ENCODE measurements at regions not wholly inside any gene's neighbourhood (a gene's known extent, or its start where the extent isn't known, plus 50 kb on each side); places are given as distances from the start of the nearest gene placed in this dataset.

GRCh38 chr11:23283666-23284065 lies 423.4 kb upstream of the CCDC179 start:
- Histone ChIP-seq H3K27ac (ENCODE audit: low read length) (no peak overlapping the region), H3K4me1 (ENCODE audit: control insufficient read depth, insufficient read depth, low read length) (no peaks in the 10 kb centered on the region), H3K36me3 (ENCODE audit: control insufficient read depth, insufficient read depth, low read length) (no peaks in the 10 kb centered on the region), H3K9me3 (ENCODE audit: control insufficient read depth, insufficient read depth, low read length) (no peaks in the 10 kb centered on the region), H3K4me3 (ENCODE audit: low read length) (no peak overlapping the region), H3K27me3 (ENCODE audit: control insufficient read depth, insufficient read depth, low read length) (no peaks in the 10 kb centered on the region)
- DNase-seq (ENCODE audit: low read depth, low spot score), result no peak
- no CpG with 5 or more reads among the region's 1 CpG for WGBS (ENCODE audit: insufficient coverage, insufficient read length)

GRCh38 chr11:23284631-23285030 lies 424.4 kb upstream of the CCDC179 start:
- no peak overlapping the region for H3K4me3 ChIP-seq (ENCODE audit: low read length)

DNA sequence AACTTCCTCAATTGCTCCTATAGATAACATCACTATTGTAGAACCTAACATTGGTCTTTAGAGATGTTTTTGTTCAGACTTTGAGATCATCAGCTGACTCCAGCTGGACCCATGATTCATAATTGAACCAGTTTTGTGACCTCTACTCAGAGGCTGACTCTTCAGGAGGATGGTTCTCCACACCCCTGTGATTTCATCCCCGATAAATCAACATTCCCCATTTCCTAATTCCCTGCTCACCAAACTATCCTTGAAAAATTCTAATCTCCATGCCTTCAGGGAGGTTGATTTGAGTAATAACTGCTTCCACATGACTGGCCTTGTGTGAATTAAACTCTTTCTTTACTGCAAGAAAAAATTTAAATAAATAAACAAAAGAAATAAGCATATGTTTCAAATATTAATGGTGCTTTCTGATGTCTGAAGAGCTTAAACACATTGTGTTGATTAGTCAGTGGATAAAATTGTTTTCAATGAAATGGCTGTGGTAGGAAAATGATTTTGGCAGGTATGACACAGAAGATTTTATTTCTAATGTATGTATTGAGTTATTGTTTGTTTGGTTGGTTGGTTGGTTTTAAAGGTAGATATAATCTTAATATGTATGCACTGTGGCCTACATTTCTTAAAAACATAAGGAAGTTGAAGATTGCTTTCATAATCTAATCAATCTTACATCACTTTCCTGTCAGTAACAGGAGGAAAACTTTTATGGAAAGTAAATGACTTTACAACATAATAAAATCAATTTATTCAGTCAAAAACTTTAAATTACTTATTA lies 427.9 kb upstream of the CCDC179 start:
- Histone ChIP-seq H3K4me1 (ENCODE audit: control insufficient read depth, insufficient read depth, low read length) (no peaks in the 10 kb centered on the region), H3K9me3 (ENCODE audit: control insufficient read depth, insufficient read depth, low read length) (no peaks in the 10 kb centered on the region), H3K4me3 (ENCODE audit: low read length) (no peak overlapping the region), H3K27ac (ENCODE audit: low read length) (no peak overlapping the region), H3K27me3 (ENCODE audit: control insufficient read depth, insufficient read depth, low read length) (no peaks in the 10 kb centered on the region), H3K36me3 (ENCODE audit: control insufficient read depth, insufficient read depth, low read length) (no peaks in the 10 kb centered on the region)
- DNase-seq (ENCODE audit: low read depth, low spot score), result no peak
- WGBS (ENCODE audit: insufficient coverage, insufficient read length), result no CpG with 5 or more reads among the region's 1 CpG

More at GRCh38 chr11:23284631-23285030, 424.4 kb upstream of the CCDC179 start:
- H3K9me3 ChIP-seq (ENCODE audit: control insufficient read depth, insufficient read depth, low read length), result no peaks in the 10 kb centered on the region
- H3K4me1 ChIP-seq (ENCODE audit: control insufficient read depth, insufficient read depth, low read length), result no peaks in the 10 kb centered on the region
- no peaks in the 10 kb centered on the region for H3K36me3 ChIP-seq (ENCODE audit: control insufficient read depth, insufficient read depth, low read length)
- no peaks in the 10 kb centered on the region for H3K27me3 ChIP-seq (ENCODE audit: control insufficient read depth, insufficient read depth, low read length)
- H3K27ac ChIP-seq (ENCODE audit: low read length), result no peak overlapping the region
- no peak for DNase-seq (ENCODE audit: low read depth, low spot score)

DNA sequence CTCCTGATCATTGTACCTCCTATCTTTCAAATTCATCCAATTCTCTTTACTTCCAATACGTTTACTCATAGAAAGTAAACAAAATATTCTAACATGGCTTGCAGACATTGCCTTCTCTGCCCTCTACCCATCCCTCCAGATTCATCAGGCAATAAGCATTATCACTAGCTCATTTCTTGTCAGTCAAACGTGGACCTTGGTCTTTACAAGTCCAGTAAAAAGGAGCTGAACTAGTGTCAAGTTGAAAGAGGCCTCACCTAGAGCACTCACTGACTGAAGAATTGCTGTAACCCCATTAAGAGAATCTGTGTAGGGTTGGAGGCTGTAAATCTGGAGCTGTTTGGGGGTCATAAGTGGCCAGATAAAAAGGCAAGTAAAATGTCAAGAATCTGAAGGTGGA lies 435.0 kb upstream of the CCDC179 start:
- Histone ChIP-seq H3K9me3 (ENCODE audit: control insufficient read depth, insufficient read depth, low read length) (no peaks in the 10 kb centered on the region), H3K27me3 (ENCODE audit: control insufficient read depth, insufficient read depth, low read length) (no peaks in the 10 kb centered on the region), H3K4me1 (ENCODE audit: control insufficient read depth, insufficient read depth, low read length) (no peaks in the 10 kb centered on the region), H3K4me3 (ENCODE audit: low read length) (no peak overlapping the region), H3K36me3 (ENCODE audit: control insufficient read depth, insufficient read depth, low read length) (no peaks in the 10 kb centered on the region), H3K27ac (ENCODE audit: low read length) (no peak overlapping the region)
- no peak for DNase-seq (ENCODE audit: low read depth, low spot score)
- 59% methylated on average over 1 of the region's 2 CpGs for WGBS (ENCODE audit: insufficient coverage, insufficient read length)

DNA sequence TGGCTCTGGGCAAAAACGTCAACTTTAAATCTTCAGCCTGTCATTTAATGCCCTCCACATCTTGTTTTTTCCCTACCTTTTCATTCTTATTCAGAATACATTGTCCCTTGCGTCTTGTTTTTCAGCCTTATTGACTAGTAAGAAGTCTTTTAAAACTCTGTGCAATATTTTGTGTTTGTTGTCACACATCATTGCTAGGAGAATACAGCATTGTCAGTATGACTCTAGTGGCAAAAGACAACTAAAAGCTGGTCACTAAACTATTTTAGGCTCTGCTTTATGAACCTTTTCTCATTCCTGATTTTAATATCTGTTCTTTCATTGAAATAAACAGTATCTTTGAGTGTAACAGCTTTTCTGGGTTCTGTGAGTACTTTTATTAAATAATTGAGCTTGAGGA lies 447.8 kb upstream of the CCDC179 start:
- H3K4me3 ChIP-seq (ENCODE audit: low read length), result no peak overlapping the region
- WGBS (ENCODE audit: insufficient coverage, insufficient read length), result no CpG with 5 or more reads among the region's 2 CpGs
- H3K9me3 ChIP-seq (ENCODE audit: control insufficient read depth, insufficient read depth, low read length), result no peaks in the 10 kb centered on the region

GRCh38 chr11:23310276-23310675 lies 450.0 kb upstream of the CCDC179 start:
- H3K9me3 ChIP-seq (ENCODE audit: control insufficient read depth, insufficient read depth, low read length), result no peaks in the 10 kb centered on the region
- H3K36me3 ChIP-seq (ENCODE audit: control insufficient read depth, insufficient read depth, low read length), result no peaks in the 10 kb centered on the region
- no peak overlapping the region for H3K27ac ChIP-seq (ENCODE audit: low read length)
- H3K27me3 ChIP-seq (ENCODE audit: control insufficient read depth, insufficient read depth, low read length), result no peaks in the 10 kb centered on the region
- no peaks in the 10 kb centered on the region for H3K4me1 ChIP-seq (ENCODE audit: control insufficient read depth, insufficient read depth, low read length)
- H3K4me3 ChIP-seq (ENCODE audit: low read length), result no peak overlapping the region
- WGBS (ENCODE audit: insufficient coverage, insufficient read length), result 100% methylated on average over 1 of the region's 1 CpG
- no peak for DNase-seq (ENCODE audit: low read depth, low spot score)

More for the DNA sequence above, 447.8 kb upstream of the CCDC179 start:
- Histone ChIP-seq H3K27me3 (ENCODE audit: control insufficient read depth, insufficient read depth, low read length) (no peaks in the 10 kb centered on the region), H3K4me1 (ENCODE audit: control insufficient read depth, insufficient read depth, low read length) (no peaks in the 10 kb centered on the region), H3K36me3 (ENCODE audit: control insufficient read depth, insufficient read depth, low read length) (no peaks in the 10 kb centered on the region), H3K27ac (ENCODE audit: low read length) (no peak overlapping the region)
- DNase-seq (ENCODE audit: low read depth, low spot score), result no peak

GRCh38 chr11:23311986-23312940 lies 452.0 kb upstream of the CCDC179 start:
- H3K4me1 ChIP-seq (ENCODE audit: control insufficient read depth, insufficient read depth, low read length), result no peaks in the 10 kb centered on the region
- no peak overlapping the region for H3K27ac ChIP-seq (ENCODE audit: low read length)
- H3K27me3 ChIP-seq (ENCODE audit: control insufficient read depth, insufficient read depth, low read length), result no peaks in the 10 kb centered on the region
- no CpG with 5 or more reads among the region's 5 CpGs for WGBS (ENCODE audit: insufficient coverage, insufficient read length)
- no peaks in the 10 kb centered on the region for H3K36me3 ChIP-seq (ENCODE audit: control insufficient read depth, insufficient read depth, low read length)
- H3K9me3 ChIP-seq (ENCODE audit: control insufficient read depth, insufficient read depth, low read length), result no peaks in the 10 kb centered on the region
- peak; percentile 1 for DNase-seq (ENCODE audit: low read depth, low spot score)
- no peak overlapping the region for H3K4me3 ChIP-seq (ENCODE audit: low read length)

GRCh38 chr11:23313001-23313400 lies 452.7 kb upstream of the CCDC179 start:
- Histone ChIP-seq H3K4me1 (ENCODE audit: control insufficient read depth, insufficient read depth, low read length) (no peaks in the 10 kb centered on the region), H3K27me3 (ENCODE audit: control insufficient read depth, insufficient read depth, low read length) (no peaks in the 10 kb centered on the region), H3K27ac (ENCODE audit: low read length) (no peak overlapping the region), H3K4me3 (ENCODE audit: low read length) (no peak overlapping the region), H3K36me3 (ENCODE audit: control insufficient read depth, insufficient read depth, low read length) (no peaks in the 10 kb centered on the region), H3K9me3 (ENCODE audit: control insufficient read depth, insufficient read depth, low read length) (no peaks in the 10 kb centered on the region)
- no CpG with 5 or more reads among the region's 1 CpG for WGBS (ENCODE audit: insufficient coverage, insufficient read length)
- DNase-seq (ENCODE audit: low read depth, low spot score), result no peak

GRCh38 chr11:23314162-23314561 lies 453.9 kb upstream of the CCDC179 start:
- no peaks in the 10 kb centered on the region for H3K27me3 ChIP-seq (ENCODE audit: control insufficient read depth, insufficient read depth, low read length)
- no peaks in the 10 kb centered on the region; the same call in 1 of the 2 replicates for H3K9me3 ChIP-seq (ENCODE audit: control insufficient read depth, insufficient read depth, low read length)
- no peak for DNase-seq (ENCODE audit: low read depth, low spot score)
- H3K27ac ChIP-seq (ENCODE audit: low read length), result no peak overlapping the region
- WGBS (ENCODE audit: insufficient coverage, insufficient read length), result no CpG with 5 or more reads among the region's 3 CpGs
- H3K4me1 ChIP-seq (ENCODE audit: control insufficient read depth, insufficient read depth, low read length), result no peaks in the 10 kb centered on the region
- no peak overlapping the region for H3K4me3 ChIP-seq (ENCODE audit: low read length)
- H3K36me3 ChIP-seq (ENCODE audit: control insufficient read depth, insufficient read depth, low read length), result no peaks in the 10 kb centered on the region; the same call in 1 of the 2 replicates

- no peak overlapping the region for H3K4me3 ChIP-seq (ENCODE audit: low read length)
- H3K27ac ChIP-seq (ENCODE audit: low read length), result no peak overlapping the region
- no peaks in the 10 kb centered on the region for H3K27me3 ChIP-seq (ENCODE audit: control insufficient read depth, insufficient read depth, low read length)
- no peaks in the 10 kb centered on the region; the same call in 1 of the 2 replicates for H3K36me3 ChIP-seq (ENCODE audit: control insufficient read depth, insufficient read depth, low read length)
- no peak for DNase-seq (ENCODE audit: low read depth, low spot score)
- H3K9me3 ChIP-seq (ENCODE audit: control insufficient read depth, insufficient read depth, low read length), result peaks cover 2% of the 10 kb centered on the region
- no CpG with 5 or more reads among the region's 3 CpGs for WGBS (ENCODE audit: insufficient coverage, insufficient read length)
- H3K4me1 ChIP-seq (ENCODE audit: control insufficient read depth, insufficient read depth, low read length), result no peaks in the 10 kb centered on the region
Observed at GRCh38 chr11:23315286-23315685, 455.0 kb upstream of the CCDC179 start.
